ENCODE measurements at regions not wholly inside any gene's neighbourhood (a gene's known extent, or its start where the extent isn't known, plus 50 kb on each side); places are given as distances from the start of the nearest gene placed in this dataset.

DNA sequence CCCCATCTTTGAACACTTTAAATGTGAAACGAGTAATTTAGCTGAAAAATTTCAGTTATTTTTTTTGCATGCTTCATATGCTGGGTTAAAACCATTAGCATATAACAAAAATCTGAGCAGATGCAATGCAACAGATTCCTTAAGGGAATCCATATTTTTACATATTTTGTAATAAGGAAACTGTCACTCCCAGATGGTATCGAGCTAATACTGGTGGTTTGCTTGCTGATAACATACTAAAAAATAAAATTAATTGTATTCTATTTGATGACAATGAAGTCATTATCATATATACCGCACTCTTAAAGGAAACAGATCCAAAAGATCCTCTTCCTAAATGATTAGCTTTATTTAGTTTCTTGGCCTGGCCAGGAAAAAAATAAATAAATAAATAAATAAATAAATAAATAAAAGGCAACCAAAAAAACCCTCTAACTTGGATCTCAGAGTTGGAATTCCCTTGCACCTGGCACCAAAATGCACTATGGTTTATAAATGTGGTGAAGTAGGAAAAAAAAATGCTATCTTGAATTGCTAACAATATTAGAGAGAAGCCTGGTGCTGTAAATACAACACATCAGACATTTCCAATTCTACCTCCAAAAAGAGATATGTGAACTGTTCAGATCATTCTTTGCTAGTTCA is 503.2 kb upstream of the ARRDC4 start:
- TF ChIP-seq CTCF (conservative IDR thresholded peaks at IDR 0.05; ENCODE audit: low read depth, low read length) (no peak), MXI1 (IDR thresholded peaks at IDR 0.05; ENCODE audit: borderline replicate concordance, low read depth, low read length) (no peak), RFX5 (IDR thresholded peaks at IDR 0.05; ENCODE audit: low read depth, low read length) (no peak), MAZ (IDR thresholded peaks at IDR 0.05; ENCODE audit: borderline replicate concordance, low read depth, low read length) (no peak), SMC3 (IDR thresholded peaks at IDR 0.05; ENCODE audit: low read depth, low read length) (no peak), POLR2A (IDR thresholded peaks at IDR 0.05; ENCODE audit: low read depth, low read length) (no peak), MAFK (IDR thresholded peaks at IDR 0.05; ENCODE audit: low read depth, low read length) (no peak), CEBPB (IDR thresholded peaks at IDR 0.05; ENCODE audit: low read depth, low read length) (no peak), BHLHE40 (IDR thresholded peaks at IDR 0.05; ENCODE audit: low read depth, low read length) (no peak), CHD1 (IDR thresholded peaks at IDR 0.05; ENCODE audit: low read depth, low read length) (no peak)
- TF ChIP-seq, protein P1, sequence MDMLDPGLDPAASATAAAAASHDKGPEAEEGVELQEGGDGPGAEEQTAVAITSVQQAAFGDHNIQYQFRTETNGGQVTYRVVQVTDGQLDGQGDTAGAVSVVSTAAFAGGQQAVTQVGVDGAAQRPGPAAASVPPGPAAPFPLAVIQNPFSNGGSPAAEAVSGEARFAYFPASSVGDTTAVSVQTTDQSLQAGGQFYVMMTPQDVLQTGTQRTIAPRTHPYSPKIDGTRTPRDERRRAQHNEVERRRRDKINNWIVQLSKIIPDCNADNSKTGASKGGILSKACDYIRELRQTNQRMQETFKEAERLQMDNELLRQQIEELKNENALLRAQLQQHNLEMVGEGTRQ (IDR thresholded peaks at IDR 0.05; ENCODE audit: low read depth, low read length): no peak

Measured in IMR-90 (cell line).